ENCODE measurements at regions not wholly inside any gene's neighbourhood (a gene's known extent, or its start where the extent isn't known, plus 50 kb on each side); places are given as distances from the start of the nearest gene placed in this dataset.

- no peak for DNase-seq (ENCODE audit: low spot score)
Observed at GRCh38 chr11:28476864-28477263, 368.7 kb downstream of the METTL15 start.

- no peak for DNase-seq (ENCODE audit: low spot score)
Observed at GRCh38 chr11:28476049-28476448, 367.9 kb downstream of the METTL15 start.

GRCh38 chr11:28472904-28473303 is 364.7 kb downstream of the METTL15 start:
- no peak for DNase-seq (ENCODE audit: low spot score)

- no peak for DNase-seq (ENCODE audit: low spot score)
Observed at GRCh38 chr11:28471537-28471936, 363.3 kb downstream of the METTL15 start.

- no peak for DNase-seq (ENCODE audit: low spot score)
Observed at GRCh38 chr11:28470180-28470579, 362.0 kb downstream of the METTL15 start.

GRCh38 chr11:28466506-28466905 is 358.3 kb downstream of the METTL15 start:
- DNase-seq (ENCODE audit: low spot score): no peak

GRCh38 chr11:28464252-28464867 is 356.2 kb downstream of the METTL15 start:
- DNase-seq (ENCODE audit: low spot score): no peak

- no peak for DNase-seq (ENCODE audit: low spot score)
Observed at GRCh38 chr11:28463826-28464225, 355.6 kb downstream of the METTL15 start.

- DNase-seq (ENCODE audit: low spot score): no peak
Observed at GRCh38 chr11:28461846-28462245, 353.7 kb downstream of the METTL15 start.

- no peak for DNase-seq (ENCODE audit: low spot score)
Observed at GRCh38 chr11:28461338-28461737, 353.1 kb downstream of the METTL15 start.

GRCh38 chr11:28460348-28460747 is 352.2 kb downstream of the METTL15 start:
- DNase-seq (ENCODE audit: low spot score): no peak

- no peak for DNase-seq (ENCODE audit: low spot score)
Observed at GRCh38 chr11:28459912-28460311, 351.7 kb downstream of the METTL15 start.

GRCh38 chr11:28457481-28458065 is 349.4 kb downstream of the METTL15 start:
- DNase-seq (ENCODE audit: low spot score): no peak

- DNase-seq (ENCODE audit: low spot score): no peak
Observed at GRCh38 chr11:28448186-28448585, 340.0 kb downstream of the METTL15 start.

GRCh38 chr11:28447226-28447625 is 339.0 kb downstream of the METTL15 start:
- DNase-seq (ENCODE audit: low spot score): no peak

- DNase-seq (ENCODE audit: low spot score): no peak
Observed at GRCh38 chr11:28442131-28442530, 333.9 kb downstream of the METTL15 start.

- DNase-seq (ENCODE audit: low spot score): no peak
Observed at GRCh38 chr11:28439403-28439802, 331.2 kb downstream of the METTL15 start.

- no peak for DNase-seq (ENCODE audit: low spot score)
Observed at GRCh38 chr11:28420099-28420498, 311.9 kb downstream of the METTL15 start.

- DNase-seq (ENCODE audit: low spot score): no peak
Observed at GRCh38 chr11:28417601-28418323, 309.6 kb downstream of the METTL15 start.

- DNase-seq (ENCODE audit: low spot score): no peak
Observed at GRCh38 chr11:28412029-28412428, 303.8 kb downstream of the METTL15 start.

GRCh38 chr11:28401446-28401845 is 293.3 kb downstream of the METTL15 start:
- no peak for DNase-seq (ENCODE audit: low spot score)

GRCh38 chr11:28400331-28401100 is 292.3 kb downstream of the METTL15 start:
- no peak for DNase-seq (ENCODE audit: low spot score)

GRCh38 chr11:28393348-28393747 is 285.2 kb downstream of the METTL15 start:
- no peak for DNase-seq (ENCODE audit: low spot score)

Measured in CD4-positive, alpha-beta T cell treated with Interleukin-15 for 4 hours (primary cell).